ENCODE measurements at regions not wholly inside any gene's neighbourhood (a gene's known extent, or its start where the extent isn't known, plus 50 kb on each side); places are given as distances from the start of the nearest gene placed in this dataset.

- DNase-seq: no peak
These were observed 762.3 kb downstream of the GALC start for GRCh38 chr14:87230726-87231125.

GRCh38 chr14:87229131-87229530 is 763.9 kb downstream of the GALC start:
- no peak for DNase-seq

GRCh38 chr14:87217023-87217422 is 776.0 kb downstream of the GALC start:
- no peak for DNase-seq

- DNase-seq: no peak
These were observed 778.4 kb downstream of the GALC start for GRCh38 chr14:87214558-87214957.

- no peak for DNase-seq
These were observed 785.2 kb downstream of the GALC start for GRCh38 chr14:87207756-87208155.

GRCh38 chr14:87205811-87206210 is 787.2 kb downstream of the GALC start:
- no peak for DNase-seq

GRCh38 chr14:87203346-87203745 is 789.6 kb downstream of the GALC start:
- DNase-seq: no peak

GRCh38 chr14:87199381-87199780 is 793.6 kb downstream of the GALC start:
- DNase-seq: no peak

- no peak for DNase-seq
These were observed 796.5 kb downstream of the GALC start for GRCh38 chr14:87196436-87196835.

- no peak for DNase-seq
These were observed 805.2 kb downstream of the GALC start for GRCh38 chr14:87187786-87188185.

GRCh38 chr14:87186737-87187136 is 806.2 kb downstream of the GALC start:
- no peak for DNase-seq

GRCh38 chr14:87185961-87186560 is 806.9 kb downstream of the GALC start:
- no peak for DNase-seq

- no peak for DNase-seq
These were observed 808.8 kb downstream of the GALC start for GRCh38 chr14:87184180-87184579.

- DNase-seq: no peak
These were observed 811.7 kb downstream of the GALC start for GRCh38 chr14:87181288-87181687.

- DNase-seq: no peak
These were observed 813.0 kb downstream of the GALC start for GRCh38 chr14:87179936-87180335.

- DNase-seq: no peak
These were observed 814.7 kb downstream of the GALC start for GRCh38 chr14:87178277-87178676.

- DNase-seq: no peak
These were observed 817.8 kb downstream of the GALC start for GRCh38 chr14:87175175-87175574.

GRCh38 chr14:87171141-87171540 is 821.8 kb downstream of the GALC start:
- DNase-seq: no peak

- no peak for DNase-seq
These were observed 822.8 kb downstream of the GALC start for GRCh38 chr14:87170179-87170578.

- DNase-seq: no peak
These were observed 823.6 kb downstream of the GALC start for GRCh38 chr14:87169362-87169761.

GRCh38 chr14:87161502-87161901 is 831.5 kb downstream of the GALC start:
- no peak for DNase-seq

GRCh38 chr14:87160989-87161388 is 832.0 kb downstream of the GALC start:
- no peak for DNase-seq

- DNase-seq: no peak
These were observed 834.7 kb downstream of the GALC start for GRCh38 chr14:87158283-87158682.

GRCh38 chr14:87156878-87157277 is 836.1 kb downstream of the GALC start:
- no peak for DNase-seq

- no peak for DNase-seq
These were observed 837.0 kb downstream of the GALC start for GRCh38 chr14:87155856-87156488.

Data from CD4-positive, alpha-beta T cell treated with Interleukin-12 subunit alpha and Interleukin-12 subunit beta, for 1 hour (primary cell).